Adrenal gland (tissue), 9 donors: ENCODE measurements at regions not wholly inside any gene's neighbourhood (a gene's known extent, or its start where the extent isn't known, plus 50 kb on each side); places are given as distances from the start of the nearest gene placed in this dataset.
"Not testable (repeated sequence)": the region's sequence is repeated elsewhere in the genome, so short reads cannot be mapped to it uniquely, and the experiment has no call there.

Source experiments
- DNase-seq, 7 donors: peaks; one replicate each; pipeline ENCODE4 v3.0.0-alpha.2; 2019 to 2020
- H3K27ac ChIP-seq, 5 donors: fragments of 200-600 bp; sonication (generic) in 4 of 5; 1 replicate in 3 of 5; 2 replicates in 2 of 5; pipeline versions ENCODE4 v1.5.1 to v1.8.0; 2016 to 2020; ENCODE audit warnings: mild to moderate bottlenecking in 1 of 5
- H3K27me3 ChIP-seq: fragments of 200-600 bp; 2 replicates; pipeline ENCODE4 v1.8.0; 2021
- H3K36me3 ChIP-seq, 2 donors: fragments of 200-600 bp; replicated peaks in 1 of 2; 1 replicate in 1 of 2; 2 replicates in 1 of 2; pipeline versions ENCODE4 v1.5.1 to v1.8.0; 2018 to 2022
- H3K4me1 ChIP-seq, 2 donors: fragments of 200-600 bp; replicated peaks in 1 of 2; 1 replicate in 1 of 2; 2 replicates in 1 of 2; pipeline versions ENCODE4 v1.5.1 to v1.8.0; 2018 to 2021
- H3K4me3 ChIP-seq, 4 donors: fragments of 200-600 bp; sonication (generic) in 3 of 4; one replicate each; pipeline ENCODE4 v1.5.1; 2016 to 2018
- H3K9me3 ChIP-seq, 3 donors: fragments of 200-600 bp; sonication (generic) in 1 of 3; replicated peaks in 1 of 3; 1 replicate in 2 of 3; 2 replicates in 1 of 3; pipeline versions ENCODE4 v1.5.1 to v1.8.0; 2016 to 2021
- POLR2A ChIP-seq, 2 donors: fragments of 450-650 bp; IDR thresholded peaks; one replicate each; pipeline ENCODE4 v1.6.1; 2017; ENCODE audit warnings: antibody characterized with exemption in 2 of 2, mild to moderate bottlenecking in 2 of 2, moderate library complexity in 1 of 2
- WGBS, 4 donors: extraction: QIAGEN DNeasy Blood & Tissue Kit in 2 of 4; methylation state at CpG; one replicate each; pipeline versions ENCODE4 v1.1.5 to v1.1.7; 2013 to 2017; 5-methylcytosine and 5-hydroxymethylcytosine counted together
- intact Hi-C, 2 donors: fragments of 100-400 bp; cut with DNase I; formaldehyde crosslinking; loops; one replicate each; pipeline versions ENCODE4 v1.14.1 to v1.15.0; 2022 to 2023
- TF ChIP-seq, protein P1 (sequence below), 6 experiments: fragments of 450-650 bp in 4 of 6; fragments of 200-600 bp in 2 of 6; sonication (generic) in 1 of 6; IDR thresholded peaks; 1 replicate in 5 of 6; 2 replicates in 1 of 6; pipeline versions ENCODE4 v1.5.1 to v1.8.0; 2016 to 2021; ENCODE audit warnings: antibody characterized with exemption in 6 of 6, mild to moderate bottlenecking in 2 of 6, moderate library complexity in 1 of 6
- donor health status: healthy with polysubstance abuse.
- donor health status: Bipolar disorder and iron deficiency.
- donor health status: DM: yes; HTN: yes; CAD: no.
- donor health status: DM: no; HTN: no; CAD: no.
- donor health status: DM: no; HTN: no; CAD: no.

DNA sequence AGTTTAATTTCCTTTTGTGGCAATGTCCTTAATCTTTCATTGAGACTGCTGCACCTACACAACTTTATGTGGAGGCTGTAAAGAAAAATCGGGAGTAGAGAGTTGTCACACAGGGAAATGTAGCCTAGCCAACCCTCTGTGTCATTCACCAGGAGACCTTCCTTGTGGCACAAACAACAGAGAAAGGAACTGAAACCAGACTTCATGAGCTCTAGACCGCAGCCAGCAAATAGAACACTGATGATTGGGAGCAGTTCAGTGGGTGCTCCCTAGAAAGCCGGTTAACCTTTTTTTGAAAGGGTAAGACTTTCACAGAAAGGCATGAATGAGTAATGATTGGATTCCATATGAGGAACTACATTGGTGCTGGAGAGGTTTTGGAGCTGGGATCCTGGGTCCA, 1752.4 kb upstream of the CELF4 start:
- WGBS, 4 donors: 67 to 82% (median 72%) methylated on average over 3 of the region's 3 CpGs
- TF ChIP-seq POLR2A (IDR thresholded peaks at IDR 0.05): no peak
- TF ChIP-seq, protein P1, sequence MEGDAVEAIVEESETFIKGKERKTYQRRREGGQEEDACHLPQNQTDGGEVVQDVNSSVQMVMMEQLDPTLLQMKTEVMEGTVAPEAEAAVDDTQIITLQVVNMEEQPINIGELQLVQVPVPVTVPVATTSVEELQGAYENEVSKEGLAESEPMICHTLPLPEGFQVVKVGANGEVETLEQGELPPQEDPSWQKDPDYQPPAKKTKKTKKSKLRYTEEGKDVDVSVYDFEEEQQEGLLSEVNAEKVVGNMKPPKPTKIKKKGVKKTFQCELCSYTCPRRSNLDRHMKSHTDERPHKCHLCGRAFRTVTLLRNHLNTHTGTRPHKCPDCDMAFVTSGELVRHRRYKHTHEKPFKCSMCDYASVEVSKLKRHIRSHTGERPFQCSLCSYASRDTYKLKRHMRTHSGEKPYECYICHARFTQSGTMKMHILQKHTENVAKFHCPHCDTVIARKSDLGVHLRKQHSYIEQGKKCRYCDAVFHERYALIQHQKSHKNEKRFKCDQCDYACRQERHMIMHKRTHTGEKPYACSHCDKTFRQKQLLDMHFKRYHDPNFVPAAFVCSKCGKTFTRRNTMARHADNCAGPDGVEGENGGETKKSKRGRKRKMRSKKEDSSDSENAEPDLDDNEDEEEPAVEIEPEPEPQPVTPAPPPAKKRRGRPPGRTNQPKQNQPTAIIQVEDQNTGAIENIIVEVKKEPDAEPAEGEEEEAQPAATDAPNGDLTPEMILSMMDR (IDR thresholded peaks at IDR 0.05): no peak
- Histone ChIP-seq H3K36me3 (no peaks in the 10 kb centered on the region), H3K4me3 (no peak overlapping the region), H3K4me1 (no peaks in the 10 kb centered on the region), H3K27ac (no peak overlapping the region), H3K9me3 (no peaks in the 10 kb centered on the region), H3K27me3 (no peaks in the 10 kb centered on the region)
- DNase-seq: peak in 1 of 7 donors; percentile 1
- intact Hi-C loops: no loop called here

DNA sequence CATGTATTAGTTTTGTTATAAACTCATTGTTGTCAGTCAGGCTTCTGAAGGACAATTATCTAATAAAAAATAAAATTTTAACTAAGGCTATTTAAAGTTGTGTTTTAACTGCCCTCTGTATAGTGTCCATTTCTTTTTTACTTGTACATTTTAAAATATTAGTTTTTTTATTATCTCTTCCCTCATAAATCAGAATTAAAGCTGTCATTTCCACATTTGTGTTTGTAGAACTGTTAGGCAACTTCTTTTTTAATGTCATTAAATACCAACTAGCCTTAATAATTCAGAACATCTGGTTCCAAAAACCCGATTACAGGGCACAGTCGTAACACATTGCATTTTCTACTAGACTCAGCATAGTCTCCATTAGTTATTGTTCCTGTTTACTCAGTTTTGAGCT, 1749.0 kb upstream of the CELF4 start:
- no peaks in the 10 kb centered on the region for H3K27me3 ChIP-seq
- no peaks in the 10 kb centered on the region for H3K4me1 ChIP-seq
- H3K9me3 ChIP-seq: no peaks in the 10 kb centered on the region
- WGBS, 4 donors: 48 to 59% (median 58%) methylated on average over 2 of the region's 2 CpGs
- no peak for TF ChIP-seq POLR2A (IDR thresholded peaks at IDR 0.05)
- TF ChIP-seq, protein P1 (IDR thresholded peaks at IDR 0.05): no peak
- no peak overlapping the region for H3K27ac ChIP-seq
- no peak overlapping the region for H3K4me3 ChIP-seq
- H3K36me3 ChIP-seq: no peaks in the 10 kb centered on the region
- no peak for DNase-seq
- intact Hi-C loops: no loop called here

DNA sequence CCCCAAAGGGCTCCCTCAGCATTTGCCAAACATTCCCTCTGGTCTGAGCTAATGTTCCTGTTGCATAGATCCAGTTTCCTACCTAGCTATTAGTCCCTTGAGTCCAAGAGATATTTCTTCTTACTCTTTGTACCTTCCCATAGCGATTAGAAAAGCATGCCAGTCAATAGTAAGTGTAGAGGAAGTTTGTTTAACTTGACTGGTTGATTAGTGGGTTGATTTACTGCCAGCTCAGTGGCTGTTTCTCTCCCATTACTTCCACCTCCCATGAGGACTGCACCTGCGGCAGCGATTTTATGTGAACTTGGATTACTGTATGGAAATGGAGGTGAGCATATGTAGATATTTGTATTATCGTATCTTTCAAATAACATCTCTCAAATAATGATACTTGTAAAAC, 1748.4 kb upstream of the CELF4 start:
- Histone ChIP-seq H3K27me3 (no peaks in the 10 kb centered on the region), H3K36me3 (no peaks in the 10 kb centered on the region), H3K4me1 (no peaks in the 10 kb centered on the region), H3K9me3 (no peaks in the 10 kb centered on the region), H3K27ac (no peak overlapping the region), H3K4me3 (no peak overlapping the region)
- intact Hi-C loops: no loop called here
- no peak for TF ChIP-seq POLR2A (IDR thresholded peaks at IDR 0.05)
- TF ChIP-seq, protein P1 (IDR thresholded peaks at IDR 0.05): no peak
- WGBS, 4 donors: 50 to 69% (median 66%) methylated on average over 4 of the region's 4 CpGs
- no peak for DNase-seq

DNA sequence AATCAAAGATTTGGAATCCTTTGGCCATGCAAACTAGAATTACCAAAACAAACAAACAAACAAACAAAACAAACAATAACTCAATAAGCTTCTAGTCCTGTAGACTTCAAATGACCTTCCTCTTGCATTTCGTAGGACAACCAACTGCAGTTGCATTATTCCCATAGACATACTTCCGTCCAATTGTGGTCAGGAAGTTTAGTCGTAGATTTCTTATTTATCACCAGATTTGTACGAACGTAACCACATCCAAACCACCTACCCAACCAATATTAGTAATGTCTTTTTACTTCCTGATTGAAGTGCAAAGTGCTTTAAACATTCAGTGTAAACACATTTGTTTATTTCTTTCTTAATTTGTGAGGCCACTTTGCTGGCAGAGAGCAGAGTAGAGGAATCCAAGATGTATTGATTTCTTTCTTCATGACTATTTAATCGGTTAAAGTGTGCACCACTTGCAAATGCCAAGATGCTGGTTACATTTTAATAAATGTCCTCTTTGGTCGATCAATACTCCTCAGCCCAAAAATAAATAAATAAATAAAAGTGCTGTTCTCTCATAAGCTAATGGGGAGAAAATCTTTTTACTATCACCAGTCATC, 1745.6 kb upstream of the CELF4 start:
- H3K27ac ChIP-seq: no peak overlapping the region
- intact Hi-C loops: no loop called here
- no peaks in the 10 kb centered on the region for H3K27me3 ChIP-seq
- no peak overlapping the region for H3K4me3 ChIP-seq
- 83 to 90% (median 87%) methylated on average over 7 of the region's 7 CpGs for WGBS, 4 donors
- TF ChIP-seq POLR2A (IDR thresholded peaks at IDR 0.05): no peak
- TF ChIP-seq, protein P1 (IDR thresholded peaks at IDR 0.05): no peak
- H3K4me1 ChIP-seq: no peaks in the 10 kb centered on the region
- H3K9me3 ChIP-seq: no peaks in the 10 kb centered on the region
- DNase-seq: no peak
- H3K36me3 ChIP-seq: no peaks in the 10 kb centered on the region

DNA sequence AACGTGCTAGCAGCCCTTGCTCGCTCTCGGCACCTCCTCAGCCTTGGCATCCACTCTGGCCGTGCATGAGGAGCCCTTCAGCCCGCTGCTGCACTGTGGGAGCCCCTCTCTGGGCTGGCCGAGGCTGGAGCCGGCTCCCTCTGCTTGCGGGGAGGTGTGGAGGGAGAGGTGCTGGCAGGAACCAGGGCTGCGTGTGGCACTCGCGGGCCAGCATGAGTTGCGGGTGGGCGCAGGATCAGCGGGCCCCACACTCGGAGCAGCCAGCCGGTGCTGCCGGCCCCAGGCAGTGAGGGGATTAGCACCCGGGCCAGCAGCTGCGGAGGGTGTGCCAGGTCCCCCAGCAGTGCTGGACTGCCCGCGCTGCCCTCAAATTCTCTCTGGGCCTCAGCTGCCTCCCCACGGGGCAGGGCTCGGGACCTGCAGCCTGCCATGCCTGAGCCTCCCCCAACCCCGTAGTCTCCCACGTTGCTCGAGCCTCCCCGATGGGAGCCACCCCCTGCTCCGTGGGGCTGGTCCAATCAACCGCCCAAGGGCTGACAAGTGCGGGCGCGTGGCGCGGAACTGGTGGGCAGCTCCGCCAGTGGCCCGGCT, 1743.4 kb upstream of the CELF4 start:
- DNase-seq, H3K4me1 ChIP-seq, H3K27me3 ChIP-seq, intact Hi-C loops, H3K9me3 ChIP-seq, H3K36me3 ChIP-seq, H3K27ac ChIP-seq, H3K4me3 ChIP-seq: not testable (repeated sequence)
- 92 to 97% (median 95%) methylated on average over 11 to 36 of the region's 36 CpGs for WGBS, 4 donors
